Chondrocyte (in vitro differentiated cells): ENCODE measurements at regions not wholly inside any gene's neighbourhood (a gene's known extent, or its start where the extent isn't known, plus 50 kb on each side); places are given as distances from the start of the nearest gene placed in this dataset.

Experiments used
- DNase-seq: peaks from one replicate; pipeline ENCODE4 v3.0.0; 2021; ENCODE audit warnings: mixed read lengths, low spot score
- H3K27ac Mint-ChIP-seq: one replicate; pipeline ENCODE4 v1.8.0; 2021; ENCODE audit warnings: mild to moderate bottlenecking, moderate library complexity, mixed read lengths; ENCODE audit not compliant: unreplicated experiment
- H3K27me3 Mint-ChIP-seq: 2 replicates; pipeline ENCODE4 v1.8.0; 2021; ENCODE audit warnings: low read depth, mixed read lengths
- H3K36me3 Mint-ChIP-seq: 2 replicates; pipeline ENCODE4 v1.8.0; 2021; ENCODE audit warnings: low read depth, mixed read lengths
- H3K4me1 Mint-ChIP-seq: 2 replicates; pipeline ENCODE4 v1.8.0; 2021; ENCODE audit warnings: low read depth, mild to moderate bottlenecking, mixed read lengths
- H3K4me3 Mint-ChIP-seq: one replicate; pipeline ENCODE4 v1.8.0; 2021; ENCODE audit warnings: mild to moderate bottlenecking, moderate library complexity, mixed read lengths; ENCODE audit not compliant: unreplicated experiment
- H3K9me3 Mint-ChIP-seq: 2 replicates; pipeline ENCODE4 v1.8.0; 2021; ENCODE audit warnings: low read depth, mixed read lengths
- TF ChIP-seq, protein P1 (sequence below): fragments of 200-600 bp; sonication (generic); IDR thresholded peaks from 2 replicates; pipeline ENCODE4 v1.5.0; 2021; ENCODE audit warnings: antibody characterized with exemption, mild to moderate bottlenecking, moderate library complexity

DNA sequence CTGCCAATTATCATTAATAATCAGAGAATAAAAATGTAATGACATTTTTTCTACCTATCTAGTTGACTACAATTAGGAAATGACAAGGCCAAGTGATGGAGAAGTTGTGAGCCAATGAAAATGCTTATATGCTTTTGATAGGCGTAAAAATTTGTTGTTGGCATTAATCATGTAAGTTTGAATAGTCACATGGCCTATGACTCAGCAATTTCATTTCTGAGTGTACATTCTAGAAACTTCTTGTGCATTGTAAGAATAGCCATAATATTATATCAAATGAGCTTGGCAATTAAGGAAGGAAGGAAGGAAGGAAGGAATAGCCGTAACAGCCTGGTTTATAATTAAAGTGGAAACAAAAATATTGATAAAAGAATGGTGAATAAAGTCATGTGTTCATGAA is 179.9 kb downstream of the PTH2R start:
- no peak overlapping the region for H3K4me3 Mint-ChIP-seq
- no peaks in the 10 kb centered on the region for H3K9me3 Mint-ChIP-seq
- H3K27me3 Mint-ChIP-seq, result no peaks in the 10 kb centered on the region
- no peak overlapping the region for H3K27ac Mint-ChIP-seq
- no peaks in the 10 kb centered on the region for H3K36me3 Mint-ChIP-seq
- no peaks in the 10 kb centered on the region for H3K4me1 Mint-ChIP-seq
- TF ChIP-seq, protein P1, sequence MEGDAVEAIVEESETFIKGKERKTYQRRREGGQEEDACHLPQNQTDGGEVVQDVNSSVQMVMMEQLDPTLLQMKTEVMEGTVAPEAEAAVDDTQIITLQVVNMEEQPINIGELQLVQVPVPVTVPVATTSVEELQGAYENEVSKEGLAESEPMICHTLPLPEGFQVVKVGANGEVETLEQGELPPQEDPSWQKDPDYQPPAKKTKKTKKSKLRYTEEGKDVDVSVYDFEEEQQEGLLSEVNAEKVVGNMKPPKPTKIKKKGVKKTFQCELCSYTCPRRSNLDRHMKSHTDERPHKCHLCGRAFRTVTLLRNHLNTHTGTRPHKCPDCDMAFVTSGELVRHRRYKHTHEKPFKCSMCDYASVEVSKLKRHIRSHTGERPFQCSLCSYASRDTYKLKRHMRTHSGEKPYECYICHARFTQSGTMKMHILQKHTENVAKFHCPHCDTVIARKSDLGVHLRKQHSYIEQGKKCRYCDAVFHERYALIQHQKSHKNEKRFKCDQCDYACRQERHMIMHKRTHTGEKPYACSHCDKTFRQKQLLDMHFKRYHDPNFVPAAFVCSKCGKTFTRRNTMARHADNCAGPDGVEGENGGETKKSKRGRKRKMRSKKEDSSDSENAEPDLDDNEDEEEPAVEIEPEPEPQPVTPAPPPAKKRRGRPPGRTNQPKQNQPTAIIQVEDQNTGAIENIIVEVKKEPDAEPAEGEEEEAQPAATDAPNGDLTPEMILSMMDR, result no peak
- no peak for DNase-seq

DNA sequence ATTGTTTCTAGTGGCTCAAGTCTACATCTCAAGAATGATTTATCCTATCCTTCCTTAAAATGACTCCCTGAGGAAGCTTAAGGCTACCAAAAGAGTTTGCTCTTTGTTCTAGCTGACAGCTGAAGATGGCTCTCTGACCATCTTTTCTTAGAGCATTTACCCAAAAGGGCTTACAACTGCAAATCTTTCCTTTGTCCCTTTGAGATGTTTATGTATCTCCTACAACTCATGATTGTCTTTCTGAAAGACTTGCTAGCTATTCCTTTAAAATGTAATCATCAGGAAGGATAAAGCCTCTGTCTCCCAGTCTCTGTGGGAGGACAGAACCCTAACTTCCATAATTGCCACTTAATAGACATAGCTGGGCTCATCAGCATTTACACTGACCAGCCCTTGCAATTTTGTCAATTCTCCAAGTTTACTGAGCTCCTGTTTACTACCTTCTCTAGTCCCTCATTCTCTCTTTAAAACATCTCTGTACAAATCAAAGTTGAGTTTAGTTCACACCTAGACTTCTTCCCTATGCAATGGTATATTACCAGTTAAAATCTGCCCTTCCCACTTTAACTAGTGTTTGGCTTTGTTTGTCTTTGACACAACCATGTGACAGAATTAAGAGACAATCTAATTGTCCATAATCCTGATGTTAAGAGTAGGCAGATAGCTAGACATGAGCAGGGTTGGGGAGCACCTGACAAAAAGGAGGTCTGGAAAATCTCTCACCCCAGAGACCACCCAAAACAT is 188.2 kb downstream of the PTH2R start:
- peaks cover 2% of the 10 kb centered on the region for H3K27me3 Mint-ChIP-seq
- H3K27ac Mint-ChIP-seq, result no peak overlapping the region
- H3K4me1 Mint-ChIP-seq, result no peaks in the 10 kb centered on the region
- DNase-seq, result no peak
- H3K9me3 Mint-ChIP-seq, result peaks cover 3% of the 10 kb centered on the region
- no peak overlapping the region for H3K4me3 Mint-ChIP-seq
- TF ChIP-seq, protein P1, result no peak
- no peaks in the 10 kb centered on the region for H3K36me3 Mint-ChIP-seq

DNA sequence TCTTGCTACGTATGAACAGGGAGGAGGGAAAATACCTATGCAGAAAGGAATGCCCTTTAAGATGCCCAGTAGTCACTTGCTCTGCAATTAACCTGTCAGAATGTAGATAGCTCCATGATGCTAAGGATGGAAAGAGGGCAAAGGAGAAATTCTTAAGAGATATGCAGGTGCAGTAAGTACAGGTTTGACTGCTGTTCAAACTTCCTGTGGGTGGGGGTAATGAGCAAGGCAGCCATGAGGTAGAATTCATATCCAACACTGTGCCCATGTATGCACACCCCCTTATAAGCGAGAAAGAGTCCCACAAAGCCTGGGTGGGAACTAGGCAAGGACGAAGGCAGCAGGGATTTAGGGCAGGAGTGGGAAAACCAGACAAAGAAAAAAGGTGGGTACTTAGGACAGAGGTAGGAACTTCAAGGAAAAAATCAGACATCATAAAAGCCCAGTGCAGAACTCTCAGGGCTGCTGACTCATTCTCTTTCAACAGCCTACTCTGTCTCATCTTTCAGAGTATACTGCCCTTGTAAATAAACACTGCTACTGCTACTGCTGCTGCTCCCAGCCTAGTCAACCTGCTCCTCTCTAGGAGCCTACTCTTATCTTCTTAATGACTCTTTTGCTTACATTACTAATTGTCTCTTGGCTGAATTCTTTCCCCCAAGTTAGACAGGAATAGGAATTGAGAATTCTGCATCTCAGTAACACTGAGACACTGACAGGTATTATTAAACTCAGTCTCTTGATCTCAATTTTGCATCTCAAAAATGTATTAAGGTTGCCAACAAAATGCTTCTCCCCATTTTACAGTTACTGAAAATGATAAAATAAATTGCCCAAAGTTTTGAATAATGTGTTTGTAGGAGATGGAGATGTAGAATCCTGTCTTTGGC is 189.0 kb downstream of the PTH2R start:
- no peak for DNase-seq
- Mint-ChIP-seq H3K9me3 (peaks cover 9% of the 10 kb centered on the region), H3K4me3 (no peak overlapping the region), H3K27me3 (peaks cover 2% of the 10 kb centered on the region), H3K36me3 (no peaks in the 10 kb centered on the region), H3K27ac (no peak overlapping the region), H3K4me1 (no peaks in the 10 kb centered on the region)
- TF ChIP-seq, protein P1, result no peak

DNA sequence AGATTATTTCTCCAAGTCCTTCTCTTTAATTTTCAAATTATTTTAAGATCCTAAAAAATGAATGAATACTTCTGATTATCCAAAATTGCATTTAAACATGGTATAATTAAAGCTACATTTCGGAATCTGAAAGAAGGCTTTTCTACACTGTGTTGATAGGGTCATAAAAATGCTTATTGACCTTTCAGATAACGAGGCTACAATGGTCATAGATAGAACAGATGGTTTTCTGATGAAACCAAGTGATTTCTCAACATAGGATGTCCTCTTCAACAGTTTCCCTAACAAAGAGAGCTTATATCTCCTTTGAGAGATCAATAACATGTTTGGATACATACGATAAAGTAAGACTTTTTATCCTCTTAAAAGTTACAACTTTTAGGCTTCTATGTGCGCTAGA is 201.1 kb downstream of the PTH2R start:
- H3K27ac Mint-ChIP-seq, result no peak overlapping the region
- TF ChIP-seq, protein P1, result no peak
- DNase-seq, result no peak
- H3K36me3 Mint-ChIP-seq, result no peaks in the 10 kb centered on the region
- H3K4me3 Mint-ChIP-seq, result no peak overlapping the region
- H3K4me1 Mint-ChIP-seq, result no peaks in the 10 kb centered on the region
- peaks cover 2% of the 10 kb centered on the region for H3K27me3 Mint-ChIP-seq
- peaks cover 16% of the 10 kb centered on the region for H3K9me3 Mint-ChIP-seq

DNA sequence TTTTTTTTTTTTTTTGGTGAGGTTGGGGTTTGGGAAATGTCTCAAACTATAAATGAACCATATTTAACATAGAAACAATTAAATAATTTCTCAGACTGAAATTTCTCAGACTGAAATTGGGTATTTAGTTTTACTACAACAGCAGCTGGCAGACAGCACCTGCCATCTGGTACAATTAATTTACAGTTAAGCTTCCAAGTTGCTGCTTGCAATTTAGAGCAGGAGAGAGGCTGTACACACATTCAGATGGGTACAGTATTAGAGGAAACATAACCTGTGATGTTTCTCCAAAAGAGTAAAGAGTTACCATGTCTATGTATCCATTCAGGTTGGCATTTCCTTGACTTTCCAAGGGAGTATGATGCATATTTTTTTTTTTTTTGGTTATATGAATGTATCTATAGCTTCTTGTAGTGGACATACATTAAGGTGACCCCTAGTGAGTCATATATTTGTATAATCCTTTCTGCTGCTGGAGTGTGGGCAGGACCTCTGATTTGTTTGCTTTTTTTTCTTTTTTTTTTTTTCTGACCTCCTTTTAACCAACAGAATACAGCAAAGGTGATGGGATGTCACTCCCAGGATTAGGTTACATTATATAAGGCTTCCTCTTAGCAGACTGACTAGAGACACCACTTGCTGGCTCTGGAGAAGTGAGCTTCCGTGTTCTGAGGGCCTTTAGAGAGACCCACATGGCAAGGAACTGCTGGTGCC is 201.7 kb downstream of the PTH2R start:
- H3K4me1 Mint-ChIP-seq, result no peaks in the 10 kb centered on the region
- no peak overlapping the region for H3K27ac Mint-ChIP-seq
- TF ChIP-seq, protein P1, result no peak
- H3K27me3 Mint-ChIP-seq, result no peaks in the 10 kb centered on the region
- no peak for DNase-seq
- peaks cover 19% of the 10 kb centered on the region for H3K9me3 Mint-ChIP-seq
- H3K4me3 Mint-ChIP-seq, result no peak overlapping the region
- no peaks in the 10 kb centered on the region for H3K36me3 Mint-ChIP-seq
